ENCODE measurements at regions not wholly inside any gene's neighbourhood (a gene's known extent, or its start where the extent isn't known, plus 50 kb on each side); places are given as distances from the start of the nearest gene placed in this dataset.

DNA sequence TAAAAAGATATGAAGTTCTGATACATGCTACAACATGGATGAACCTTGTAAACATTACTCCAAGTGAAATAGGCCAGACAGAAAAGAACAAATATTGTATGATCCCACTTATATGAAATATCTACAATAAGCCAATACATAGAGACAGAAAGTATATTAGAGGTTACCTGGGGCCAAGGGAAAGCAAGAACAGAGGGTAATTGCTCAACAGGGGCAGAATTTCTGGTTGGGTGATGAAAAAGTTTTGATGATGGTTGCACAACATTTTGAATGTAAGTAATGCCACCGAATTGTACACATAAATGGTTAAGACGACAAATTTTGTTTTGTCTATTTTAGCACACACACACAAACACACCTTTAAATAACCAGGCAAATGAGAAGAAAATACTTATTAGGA is 268.4 kb downstream of the FOXO1 start:
- peaks cover 21% of the 10 kb centered on the region for H3K4me1 Mint-ChIP-seq (ENCODE audit: unreplicated experiment)
- TF ChIP-seq, protein P1, sequence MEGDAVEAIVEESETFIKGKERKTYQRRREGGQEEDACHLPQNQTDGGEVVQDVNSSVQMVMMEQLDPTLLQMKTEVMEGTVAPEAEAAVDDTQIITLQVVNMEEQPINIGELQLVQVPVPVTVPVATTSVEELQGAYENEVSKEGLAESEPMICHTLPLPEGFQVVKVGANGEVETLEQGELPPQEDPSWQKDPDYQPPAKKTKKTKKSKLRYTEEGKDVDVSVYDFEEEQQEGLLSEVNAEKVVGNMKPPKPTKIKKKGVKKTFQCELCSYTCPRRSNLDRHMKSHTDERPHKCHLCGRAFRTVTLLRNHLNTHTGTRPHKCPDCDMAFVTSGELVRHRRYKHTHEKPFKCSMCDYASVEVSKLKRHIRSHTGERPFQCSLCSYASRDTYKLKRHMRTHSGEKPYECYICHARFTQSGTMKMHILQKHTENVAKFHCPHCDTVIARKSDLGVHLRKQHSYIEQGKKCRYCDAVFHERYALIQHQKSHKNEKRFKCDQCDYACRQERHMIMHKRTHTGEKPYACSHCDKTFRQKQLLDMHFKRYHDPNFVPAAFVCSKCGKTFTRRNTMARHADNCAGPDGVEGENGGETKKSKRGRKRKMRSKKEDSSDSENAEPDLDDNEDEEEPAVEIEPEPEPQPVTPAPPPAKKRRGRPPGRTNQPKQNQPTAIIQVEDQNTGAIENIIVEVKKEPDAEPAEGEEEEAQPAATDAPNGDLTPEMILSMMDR (IDR thresholded peaks at IDR 0.05): no peak
- no peak overlapping the region for H3K27ac Mint-ChIP-seq (ENCODE audit: unreplicated experiment)
- no peaks in the 10 kb centered on the region for H3K36me3 Mint-ChIP-seq (ENCODE audit: unreplicated experiment)
- no peak overlapping the region for H3K4me3 Mint-ChIP-seq (ENCODE audit: unreplicated experiment)
- no peaks in the 10 kb centered on the region for H3K9me3 Mint-ChIP-seq (ENCODE audit: unreplicated experiment)
- no peaks in the 10 kb centered on the region for H3K27me3 Mint-ChIP-seq (ENCODE audit: unreplicated experiment)
- no peak for DNase-seq (ENCODE audit: extremely low spot score, unreplicated experiment)

DNA sequence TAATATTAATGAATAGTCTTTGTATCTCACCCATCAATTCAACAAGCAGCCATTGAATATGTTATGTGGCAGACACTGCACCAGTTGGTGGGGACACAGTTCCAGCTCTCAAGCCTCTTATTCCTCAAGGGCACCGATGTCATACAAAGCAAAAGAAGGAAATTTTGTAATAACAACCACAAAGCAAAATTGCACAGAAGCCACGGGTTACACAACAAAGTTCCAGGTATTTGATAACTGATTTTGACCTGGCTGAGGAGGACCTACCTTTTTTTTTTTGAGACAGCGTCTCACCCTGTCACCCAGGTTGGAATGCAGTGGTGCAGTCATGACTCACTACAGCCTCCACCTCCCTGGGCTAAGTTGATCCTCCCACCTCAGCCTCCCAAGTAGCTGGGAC is 266.7 kb downstream of the FOXO1 start:
- Mint-ChIP-seq H3K27me3 (ENCODE audit: unreplicated experiment) (no peaks in the 10 kb centered on the region), H3K4me1 (ENCODE audit: unreplicated experiment) (peaks cover 29% of the 10 kb centered on the region), H3K4me3 (ENCODE audit: unreplicated experiment) (no peak overlapping the region), H3K9me3 (ENCODE audit: unreplicated experiment) (no peaks in the 10 kb centered on the region), H3K36me3 (ENCODE audit: unreplicated experiment) (no peaks in the 10 kb centered on the region), H3K27ac (ENCODE audit: unreplicated experiment) (no peak overlapping the region)
- no peak for DNase-seq (ENCODE audit: extremely low spot score, unreplicated experiment)
- TF ChIP-seq, protein P1 (IDR thresholded peaks at IDR 0.05): no peak

DNA sequence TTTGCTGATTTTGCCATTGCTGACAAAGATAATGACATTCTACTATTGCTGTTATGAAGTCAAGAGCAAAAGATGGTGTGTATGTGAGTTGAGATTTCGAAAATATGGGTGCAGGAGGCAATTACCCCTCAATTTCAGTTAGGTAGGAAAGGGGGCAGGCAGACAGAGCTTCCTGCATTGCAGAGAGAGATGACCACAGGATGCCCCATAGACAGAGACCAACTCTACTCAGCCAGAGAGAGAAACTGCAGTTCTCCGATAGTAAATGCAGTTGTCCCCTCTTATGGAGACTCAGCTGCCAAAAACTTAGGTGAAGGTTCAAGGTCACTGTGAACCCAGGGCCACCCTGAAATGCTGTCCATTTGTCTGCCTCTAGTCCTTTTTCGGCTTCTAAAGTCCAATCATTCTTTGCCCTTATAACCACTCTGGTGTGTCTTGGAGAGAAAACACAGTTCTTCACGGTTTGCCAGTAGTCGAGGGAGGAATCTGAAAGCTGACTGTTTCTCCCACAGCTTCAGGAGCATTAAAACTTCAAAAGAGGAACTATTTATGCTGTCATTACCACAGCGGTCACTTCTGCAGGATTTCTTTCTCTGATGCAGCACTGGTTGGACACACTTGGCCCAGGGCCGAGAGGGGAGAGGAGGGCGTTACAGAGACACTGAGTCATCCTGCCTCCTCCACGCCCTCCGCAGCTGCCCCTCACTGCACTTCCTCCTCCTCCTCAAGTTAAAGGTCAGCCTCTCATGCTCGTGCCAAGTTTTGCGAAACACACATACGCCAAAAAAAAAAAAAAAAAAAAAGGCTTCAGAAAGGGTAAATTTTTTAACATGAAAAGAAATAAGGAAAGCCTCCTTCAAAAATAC is 264.3 kb downstream of the FOXO1 start:
- Mint-ChIP-seq H3K4me1 (ENCODE audit: unreplicated experiment) (peaks cover 35% of the 10 kb centered on the region), H3K27me3 (ENCODE audit: unreplicated experiment) (no peaks in the 10 kb centered on the region), H3K9me3 (ENCODE audit: unreplicated experiment) (no peaks in the 10 kb centered on the region), H3K36me3 (ENCODE audit: unreplicated experiment) (no peaks in the 10 kb centered on the region), H3K27ac (ENCODE audit: unreplicated experiment) (peak overlapping the region; percentile 89), H3K4me3 (ENCODE audit: unreplicated experiment) (peak overlapping the region; percentile 56)
- TF ChIP-seq, protein P1 (IDR thresholded peaks at IDR 0.05): no peak
- DNase-seq (ENCODE audit: extremely low spot score, unreplicated experiment): peak; percentile 89

DNA sequence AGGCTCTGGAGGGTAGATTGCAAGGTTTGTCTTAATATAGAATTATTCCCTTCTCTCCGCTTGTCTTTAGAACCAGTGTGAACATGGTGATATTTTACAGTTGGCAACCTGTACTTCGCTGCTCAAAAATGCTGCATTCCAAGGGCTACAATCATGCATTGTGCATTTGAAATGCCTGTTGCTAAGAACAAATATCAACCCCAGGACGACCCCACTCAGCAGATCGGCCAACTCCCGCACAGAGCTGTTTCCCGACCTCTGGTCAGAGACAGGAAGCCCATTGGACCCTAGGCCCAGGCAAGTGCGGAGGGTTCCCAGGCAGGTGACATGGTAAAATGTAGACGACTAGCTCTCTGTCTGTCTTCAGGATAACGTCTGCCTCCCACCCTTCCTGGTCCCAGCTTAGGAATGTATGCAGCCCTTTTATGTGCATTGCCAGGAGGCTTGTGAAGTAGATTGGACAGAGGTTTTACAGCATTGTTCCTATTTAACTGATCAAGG is 263.5 kb downstream of the FOXO1 start:
- Mint-ChIP-seq H3K27ac (ENCODE audit: unreplicated experiment) (peak overlapping the region; percentile 89), H3K36me3 (ENCODE audit: unreplicated experiment) (no peaks in the 10 kb centered on the region), H3K27me3 (ENCODE audit: unreplicated experiment) (no peaks in the 10 kb centered on the region), H3K4me1 (ENCODE audit: unreplicated experiment) (peaks cover 35% of the 10 kb centered on the region), H3K9me3 (ENCODE audit: unreplicated experiment) (no peaks in the 10 kb centered on the region), H3K4me3 (ENCODE audit: unreplicated experiment) (peak overlapping the region; percentile 56)
- DNase-seq (ENCODE audit: extremely low spot score, unreplicated experiment): no peak
- TF ChIP-seq, protein P1 (IDR thresholded peaks at IDR 0.05): no peak

DNA sequence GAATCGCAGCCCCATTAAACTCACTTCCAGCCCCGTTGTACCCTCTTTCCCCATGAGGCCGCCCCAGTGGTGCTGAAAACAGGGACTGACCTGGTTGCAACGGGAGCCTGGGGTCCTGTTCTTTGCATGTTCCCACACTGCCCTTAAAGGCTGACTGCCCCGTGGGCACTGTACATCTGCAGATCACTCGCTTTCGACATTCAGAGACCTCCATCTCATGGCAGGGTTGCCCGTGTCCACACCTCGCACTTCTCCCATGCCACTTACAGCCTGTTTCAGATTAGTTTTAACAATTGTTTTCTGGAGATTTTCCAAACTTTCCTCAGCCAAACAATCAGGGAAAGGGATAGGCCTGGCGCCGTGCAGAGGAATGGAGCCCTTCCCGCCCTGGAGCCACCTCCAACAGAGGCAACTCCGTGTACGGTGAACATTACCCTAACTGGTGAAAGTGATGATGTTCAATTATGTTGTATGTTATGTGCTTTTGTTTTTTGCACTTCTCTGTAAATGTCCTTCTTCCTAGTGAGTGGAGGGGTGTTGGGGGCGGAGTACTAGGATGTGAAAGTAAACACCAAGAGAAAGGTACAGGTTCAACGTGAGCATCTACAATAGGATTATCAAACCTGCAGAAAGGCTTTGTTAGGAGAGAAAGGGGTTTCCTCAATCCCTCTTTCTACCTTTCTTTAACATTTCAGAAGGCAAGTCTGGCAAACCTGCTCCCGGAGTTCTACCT is 262.8 kb downstream of the FOXO1 start:
- no peaks in the 10 kb centered on the region for H3K36me3 Mint-ChIP-seq (ENCODE audit: unreplicated experiment)
- H3K27me3 Mint-ChIP-seq (ENCODE audit: unreplicated experiment): no peaks in the 10 kb centered on the region
- H3K4me3 Mint-ChIP-seq (ENCODE audit: unreplicated experiment): no peak overlapping the region
- peaks cover 35% of the 10 kb centered on the region for H3K4me1 Mint-ChIP-seq (ENCODE audit: unreplicated experiment)
- no peak overlapping the region for H3K27ac Mint-ChIP-seq (ENCODE audit: unreplicated experiment)
- TF ChIP-seq, protein P1 (IDR thresholded peaks at IDR 0.05): no peak
- DNase-seq (ENCODE audit: extremely low spot score, unreplicated experiment): no peak
- no peaks in the 10 kb centered on the region for H3K9me3 Mint-ChIP-seq (ENCODE audit: unreplicated experiment)
